HepG2 (cell line): ENCODE measurements at regions not wholly inside any gene's neighbourhood (a gene's known extent, or its start where the extent isn't known, plus 50 kb on each side); places are given as distances from the start of the nearest gene placed in this dataset.

Experiments used
- ATAC-seq: fragments of 200-7000 bp; cut with Tn5 transposase; 3 replicates; pipeline ENCODE4 v1.9.1; 2020; ENCODE audit warnings: mild to moderate bottlenecking, moderate library complexity
- BruUV-seq: library from RNA; stranded (reverse); fragments of 400-500 nt; replicated peaks from 2 replicates; lab custom pipeline; 2021; lab: Mats Ljungman, UMichigan
- CTCF ChIA-PET: fragments of 300-600 bp; formaldehyde crosslinking; extraction: SDS; loops from one replicate; lab custom pipeline; 2021; ENCODE audit warnings: low total read pairs, inconsistent platforms, low intra/inter-chr PET ratio; lab: Yijun Ruan, JAX
- POLR2A ChIA-PET: fragments of 350-600 bp; sonication (Branson Sonifier 250); formaldehyde crosslinking; loops from one replicate; lab custom pipeline; 2020; ENCODE audit warnings: antibody characterized with exemption, inconsistent platforms; lab: Yijun Ruan, JAX
- DNase-seq: peaks from one replicate; pipeline ENCODE4 v3.0.0-alpha.2; 2015; ENCODE audit warnings: low spot score
- FAIRE-seq: peaks from 3 replicates; lab custom pipeline; 2011; peaks lifted over from hg19 to GRCh38; lab: Jason Lieb, UNC
- H2AFZ ChIP-seq: one replicate; pipeline ENCODE4 v1.6.1; 2011; ENCODE audit warnings: low read length, inconsistent platforms
- H3K27ac ChIP-seq: fragments of 300-600 bp; 3 replicates; pipeline ENCODE4 v1.8.0; 2011; ENCODE audit warnings: mixed run types, mild to moderate bottlenecking, mixed read lengths, low read length, inconsistent platforms; ENCODE audit not compliant: insufficient read depth; ENCODE audit errors: extremely low read length
- H3K27me3 ChIP-seq, 2 experiments: fragments of 200-600 bp in 1 of 2; 2 replicates in 1 of 2; 3 replicates in 1 of 2; pipeline versions ENCODE4 v1.6.0 to v1.8.0; 2011; ENCODE audit warnings: low read length in 2 of 2, mild to moderate bottlenecking in 2 of 2, moderate library complexity in 2 of 2, inconsistent platforms in 1 of 2; ENCODE audit not compliant: insufficient read depth in 2 of 2, control insufficient read depth in 1 of 2
- H3K36me3 ChIP-seq, 2 experiments: fragments of 200-600 bp in 1 of 2; replicated peaks in 1 of 2; 2 replicates in 1 of 2; 3 replicates in 1 of 2; pipeline versions ENCODE4 v1.5.1 to v1.8.0; 2011; ENCODE audit warnings: low read length in 2 of 2, inconsistent platforms in 1 of 2; ENCODE audit not compliant: insufficient read depth in 2 of 2, control insufficient read depth in 1 of 2
- H3K4me1 ChIP-seq: 2 replicates; pipeline ENCODE4 v1.5.1; 2012; ENCODE audit warnings: low read length, inconsistent platforms; ENCODE audit not compliant: insufficient read depth
- H3K4me2 ChIP-seq: 2 replicates; pipeline ENCODE4 v1.6.0; 2011; ENCODE audit warnings: low read depth, low read length, inconsistent platforms
- H3K4me3 ChIP-seq, 3 experiments: fragments of 200-600 bp in 1 of 3; sonication (generic), shearing (Covaris generic) in 1 of 3; replicated peaks in 1 of 3; 2 replicates each; pipeline ENCODE4 v1.5.1; 2011 to 2016; ENCODE audit warnings: low read length in 3 of 3, inconsistent platforms in 2 of 3, low read depth in 2 of 3, mild to moderate bottlenecking in 2 of 3, control low read depth in 1 of 3, mixed read lengths in 1 of 3; ENCODE audit not compliant: insufficient read depth in 1 of 3
- H3K79me2 ChIP-seq: one replicate; pipeline ENCODE4 v1.6.1; 2011; ENCODE audit warnings: low read length, inconsistent platforms; ENCODE audit not compliant: insufficient read depth
- H3K9ac ChIP-seq: 2 replicates; pipeline ENCODE4 v1.6.0; 2011; ENCODE audit warnings: mild to moderate bottlenecking, low read depth, low read length, inconsistent platforms; ENCODE audit not compliant: insufficient read depth
- H3K9me3 ChIP-seq: 2 replicates; pipeline ENCODE4 v1.5.1; 2012; ENCODE audit warnings: mild to moderate bottlenecking, low read length
- H4K20me1 ChIP-seq: 2 replicates; pipeline ENCODE4 v1.6.0; 2011; ENCODE audit warnings: inconsistent platforms, mild to moderate bottlenecking, low read length, moderate library complexity; ENCODE audit not compliant: insufficient read depth
- DBP ChIP-seq: sonication (generic); formaldehyde crosslinking; IDR thresholded peaks from 2 replicates; pipeline ENCODE4 v1.4.0; 2020; ENCODE audit warnings: missing genetic modification reagents; ENCODE audit errors: not compliant biosample characterization
- FOXO4 ChIP-seq: sonication (generic); formaldehyde crosslinking; conservative IDR thresholded peaks from 2 replicates; pipeline ENCODE4 v1.8.1; 2023; ENCODE audit warnings: missing genetic modification reagents
- MYNN ChIP-seq: sonication (generic); formaldehyde crosslinking; IDR thresholded peaks from 2 replicates; pipeline ENCODE4 v1.4.0; 2020; ENCODE audit warnings: mild to moderate bottlenecking, low read depth, missing genetic modification reagents
- REPIN1 ChIP-seq: sonication (generic); formaldehyde crosslinking; IDR thresholded peaks from 2 replicates; pipeline ENCODE4 v1.8.0; 2022; ENCODE audit warnings: missing genetic modification reagents, low read depth, mild to moderate bottlenecking, borderline replicate concordance
- ZNF589 ChIP-seq: sonication (generic); formaldehyde crosslinking; conservative IDR thresholded peaks from 2 replicates; pipeline ENCODE4 v1.8.0; 2022; ENCODE audit warnings: mild to moderate bottlenecking, moderate library complexity, missing genetic modification reagents
- WGBS: methylation state at CpG from one replicate; pipeline ENCODE4 v1.1.6; 2017; ENCODE audit warnings: low lambda C conversion rate; 5-methylcytosine and 5-hydroxymethylcytosine counted together
- in situ Hi-C: cut with HindIII; loops from 2 replicates; pipeline ENCODE4 v1.10.0; 2017; ENCODE audit warnings: low pct_unique_long_range_greater_than_20kb; ENCODE audit not compliant: extremely low pct_ligation_motif_present
- intact Hi-C: fragments of 100-400 bp; cut with micrococcal nuclease; formaldehyde crosslinking; loops from one replicate; pipeline ENCODE4 v1.10.0; 2022; ENCODE audit not compliant: unreplicated experiment
- TF ChIP-seq, protein P1 (sequence below): sonication (generic); formaldehyde crosslinking; IDR thresholded peaks from 2 replicates; pipeline ENCODE4 v1.4.0; 2020; ENCODE audit warnings: missing genetic modification reagents
- TF ChIP-seq, protein P2 (sequence below): sonication (generic); formaldehyde crosslinking; IDR thresholded peaks from 2 replicates; pipeline ENCODE4 v1.9.0; 2021; ENCODE audit warnings: missing genetic modification reagents, borderline replicate concordance
- TF ChIP-seq, protein P3 (sequence below): sonication (generic); formaldehyde crosslinking; IDR thresholded peaks from 2 replicates; pipeline ENCODE4 v1.9.0; 2021; ENCODE audit warnings: mild to moderate bottlenecking, missing genetic modification reagents

GRCh38 chr10:83050815-83051214 lies 1088.5 kb upstream of the GHITM start:
- Histone ChIP-seq H3K79me2 (no peaks in the 10 kb centered on the region), H3K4me2 (no peak overlapping the region), H3K4me1 (no peaks in the 10 kb centered on the region), H3K27ac (no peak overlapping the region), H3K36me3 (no peaks in the 10 kb centered on the region), H3K9me3 (peaks cover 35% of the 10 kb centered on the region), H3K4me3 (no peak overlapping the region), H4K20me1 (no peaks in the 10 kb centered on the region), H3K27me3 (no peaks in the 10 kb centered on the region), H2AFZ (no peak overlapping the region), H3K9ac (no peak overlapping the region)
- ChIA-PET CTCF (no interaction called here), POLR2A (no interaction called here)
- intact Hi-C loops: no loop called here
- no TSS peak for BruUV-seq
- FAIRE-seq: no peak
- DNase-seq: no peak
- 33% methylated on average over 3 of the region's 3 CpGs for WGBS
- no peak for ATAC-seq
- TF ChIP-seq, protein P1, sequence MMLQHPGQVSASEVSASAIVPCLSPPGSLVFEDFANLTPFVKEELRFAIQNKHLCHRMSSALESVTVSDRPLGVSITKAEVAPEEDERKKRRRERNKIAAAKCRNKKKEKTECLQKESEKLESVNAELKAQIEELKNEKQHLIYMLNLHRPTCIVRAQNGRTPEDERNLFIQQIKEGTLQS (CRISPR knock-in tag): no peak
- no peak for TF ChIP-seq REPIN1
- TF ChIP-seq, protein P2, sequence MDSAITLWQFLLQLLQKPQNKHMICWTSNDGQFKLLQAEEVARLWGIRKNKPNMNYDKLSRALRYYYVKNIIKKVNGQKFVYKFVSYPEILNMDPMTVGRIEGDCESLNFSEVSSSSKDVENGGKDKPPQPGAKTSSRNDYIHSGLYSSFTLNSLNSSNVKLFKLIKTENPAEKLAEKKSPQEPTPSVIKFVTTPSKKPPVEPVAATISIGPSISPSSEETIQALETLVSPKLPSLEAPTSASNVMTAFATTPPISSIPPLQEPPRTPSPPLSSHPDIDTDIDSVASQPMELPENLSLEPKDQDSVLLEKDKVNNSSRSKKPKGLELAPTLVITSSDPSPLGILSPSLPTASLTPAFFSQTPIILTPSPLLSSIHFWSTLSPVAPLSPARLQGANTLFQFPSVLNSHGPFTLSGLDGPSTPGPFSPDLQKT (CRISPR knock-in tag): no peak
- TF ChIP-seq MYNN (CRISPR knock-in tag): no peak
- in situ Hi-C loops: no loop called here

GRCh38 chr10:83062871-83063270 lies 1076.4 kb upstream of the GHITM start:
- no peak overlapping the region for H3K4me2 ChIP-seq
- WGBS: 31% methylated on average over 2 of the region's 2 CpGs
- H3K9me3 ChIP-seq: peaks cover 70% of the 10 kb centered on the region
- no peak for ATAC-seq
- POLR2A ChIA-PET: no interaction called here
- CTCF ChIA-PET: no interaction called here
- no peak for DNase-seq
- no peaks in the 10 kb centered on the region for H3K4me1 ChIP-seq
- no peak overlapping the region for H2AFZ ChIP-seq
- no peak for FAIRE-seq
- BruUV-seq: no TSS peak
- in situ Hi-C loops: no loop called here
- no peak overlapping the region for H3K4me3 ChIP-seq
- intact Hi-C loops: no loop called here
- no peaks in the 10 kb centered on the region for H4K20me1 ChIP-seq
- H3K79me2 ChIP-seq: no peaks in the 10 kb centered on the region
- no peak overlapping the region for H3K27ac ChIP-seq
- no peaks in the 10 kb centered on the region for H3K36me3 ChIP-seq
- H3K9ac ChIP-seq: no peak overlapping the region
- no peaks in the 10 kb centered on the region for H3K27me3 ChIP-seq
- TF ChIP-seq ZNF589 (CRISPR knock-in tag) (no peak), FOXO4 (CRISPR knock-in tag) (no peak), DBP (CRISPR knock-in tag) (no peak)
- TF ChIP-seq, protein P3, sequence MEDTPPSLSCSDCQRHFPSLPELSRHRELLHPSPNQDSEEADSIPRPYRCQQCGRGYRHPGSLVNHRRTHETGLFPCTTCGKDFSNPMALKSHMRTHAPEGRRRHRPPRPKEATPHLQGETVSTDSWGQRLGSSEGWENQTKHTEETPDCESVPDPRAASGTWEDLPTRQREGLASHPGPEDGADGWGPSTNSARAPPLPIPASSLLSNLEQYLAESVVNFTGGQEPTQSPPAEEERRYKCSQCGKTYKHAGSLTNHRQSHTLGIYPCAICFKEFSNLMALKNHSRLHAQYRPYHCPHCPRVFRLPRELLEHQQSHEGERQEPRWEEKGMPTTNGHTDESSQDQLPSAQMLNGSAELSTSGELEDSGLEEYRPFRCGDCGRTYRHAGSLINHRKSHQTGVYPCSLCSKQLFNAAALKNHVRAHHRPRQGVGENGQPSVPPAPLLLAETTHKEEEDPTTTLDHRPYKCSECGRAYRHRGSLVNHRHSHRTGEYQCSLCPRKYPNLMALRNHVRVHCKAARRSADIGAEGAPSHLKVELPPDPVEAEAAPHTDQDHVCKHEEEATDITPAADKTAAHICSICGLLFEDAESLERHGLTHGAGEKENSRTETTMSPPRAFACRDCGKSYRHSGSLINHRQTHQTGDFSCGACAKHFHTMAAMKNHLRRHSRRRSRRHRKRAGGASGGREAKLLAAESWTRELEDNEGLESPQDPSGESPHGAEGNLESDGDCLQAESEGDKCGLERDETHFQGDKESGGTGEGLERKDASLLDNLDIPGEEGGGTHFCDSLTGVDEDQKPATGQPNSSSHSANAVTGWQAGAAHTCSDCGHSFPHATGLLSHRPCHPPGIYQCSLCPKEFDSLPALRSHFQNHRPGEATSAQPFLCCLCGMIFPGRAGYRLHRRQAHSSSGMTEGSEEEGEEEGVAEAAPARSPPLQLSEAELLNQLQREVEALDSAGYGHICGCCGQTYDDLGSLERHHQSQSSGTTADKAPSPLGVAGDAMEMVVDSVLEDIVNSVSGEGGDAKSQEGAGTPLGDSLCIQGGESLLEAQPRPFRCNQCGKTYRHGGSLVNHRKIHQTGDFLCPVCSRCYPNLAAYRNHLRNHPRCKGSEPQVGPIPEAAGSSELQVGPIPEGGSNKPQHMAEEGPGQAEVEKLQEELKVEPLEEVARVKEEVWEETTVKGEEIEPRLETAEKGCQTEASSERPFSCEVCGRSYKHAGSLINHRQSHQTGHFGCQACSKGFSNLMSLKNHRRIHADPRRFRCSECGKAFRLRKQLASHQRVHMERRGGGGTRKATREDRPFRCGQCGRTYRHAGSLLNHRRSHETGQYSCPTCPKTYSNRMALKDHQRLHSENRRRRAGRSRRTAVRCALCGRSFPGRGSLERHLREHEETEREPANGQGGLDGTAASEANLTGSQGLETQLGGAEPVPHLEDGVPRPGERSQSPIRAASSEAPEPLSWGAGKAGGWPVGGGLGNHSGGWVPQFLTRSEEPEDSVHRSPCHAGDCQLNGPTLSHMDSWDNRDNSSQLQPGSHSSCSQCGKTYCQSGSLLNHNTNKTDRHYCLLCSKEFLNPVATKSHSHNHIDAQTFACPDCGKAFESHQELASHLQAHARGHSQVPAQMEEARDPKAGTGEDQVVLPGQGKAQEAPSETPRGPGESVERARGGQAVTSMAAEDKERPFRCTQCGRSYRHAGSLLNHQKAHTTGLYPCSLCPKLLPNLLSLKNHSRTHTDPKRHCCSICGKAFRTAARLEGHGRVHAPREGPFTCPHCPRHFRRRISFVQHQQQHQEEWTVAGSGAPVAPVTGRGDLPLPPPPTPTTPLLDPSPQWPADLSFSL (CRISPR knock-in tag): no peak
